Upper lobe of left lung (tissue), 4 donors: ENCODE measurements at regions not wholly inside any gene's neighbourhood (a gene's known extent, or its start where the extent isn't known, plus 50 kb on each side); places are given as distances from the start of the nearest gene placed in this dataset.

Experiments used
- EP300 ChIP-seq, 4 donors: sonication (generic); formaldehyde crosslinking; IDR thresholded peaks; one replicate each; pipeline ENCODE4 v1.5.1; 2017; ENCODE audit warnings: antibody characterized with exemption in 4 of 4, control low read depth in 2 of 4
- POLR2AphosphoS5 ChIP-seq, 2 donors: sonication (generic); formaldehyde crosslinking; IDR thresholded peaks; one replicate each; pipeline ENCODE4 v1.5.1; 2017; ENCODE audit warnings: antibody characterized with exemption in 2 of 2
- TF ChIP-seq, protein P1 (sequence below), 6 experiments: fragments of 450-650 bp in 4 of 6; fragments of 200-600 bp in 2 of 6; sonication (generic) in 2 of 6; IDR thresholded peaks; one replicate each; pipeline ENCODE4 v1.5.1; 2016 to 2019; ENCODE audit warnings: antibody characterized with exemption in 6 of 6

DNA sequence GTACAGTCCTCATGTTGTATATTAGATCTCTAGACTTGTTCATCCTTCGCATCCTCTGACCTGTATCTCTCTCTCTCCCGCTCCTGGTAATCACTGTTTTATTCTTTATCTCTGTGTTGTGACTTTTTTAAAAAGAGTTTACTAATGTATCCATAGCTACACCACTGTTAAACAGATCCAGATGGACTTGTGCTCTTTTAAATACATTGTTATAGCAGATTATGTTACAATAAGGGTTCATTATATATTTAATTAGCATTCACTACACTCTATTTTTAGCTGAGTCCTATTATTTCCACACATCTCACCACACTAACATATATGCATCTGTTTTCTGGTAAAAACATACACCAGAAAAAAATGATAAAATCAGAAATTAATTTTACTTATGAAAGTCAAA lies 90.5 kb downstream of the RBM43 start:
- TF ChIP-seq POLR2AphosphoS5 (IDR thresholded peaks at IDR 0.05) (no peak), EP300 (IDR thresholded peaks at IDR 0.05) (no peak)
- TF ChIP-seq, protein P1, sequence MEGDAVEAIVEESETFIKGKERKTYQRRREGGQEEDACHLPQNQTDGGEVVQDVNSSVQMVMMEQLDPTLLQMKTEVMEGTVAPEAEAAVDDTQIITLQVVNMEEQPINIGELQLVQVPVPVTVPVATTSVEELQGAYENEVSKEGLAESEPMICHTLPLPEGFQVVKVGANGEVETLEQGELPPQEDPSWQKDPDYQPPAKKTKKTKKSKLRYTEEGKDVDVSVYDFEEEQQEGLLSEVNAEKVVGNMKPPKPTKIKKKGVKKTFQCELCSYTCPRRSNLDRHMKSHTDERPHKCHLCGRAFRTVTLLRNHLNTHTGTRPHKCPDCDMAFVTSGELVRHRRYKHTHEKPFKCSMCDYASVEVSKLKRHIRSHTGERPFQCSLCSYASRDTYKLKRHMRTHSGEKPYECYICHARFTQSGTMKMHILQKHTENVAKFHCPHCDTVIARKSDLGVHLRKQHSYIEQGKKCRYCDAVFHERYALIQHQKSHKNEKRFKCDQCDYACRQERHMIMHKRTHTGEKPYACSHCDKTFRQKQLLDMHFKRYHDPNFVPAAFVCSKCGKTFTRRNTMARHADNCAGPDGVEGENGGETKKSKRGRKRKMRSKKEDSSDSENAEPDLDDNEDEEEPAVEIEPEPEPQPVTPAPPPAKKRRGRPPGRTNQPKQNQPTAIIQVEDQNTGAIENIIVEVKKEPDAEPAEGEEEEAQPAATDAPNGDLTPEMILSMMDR (IDR thresholded peaks at IDR 0.05), result no peak
